HL-60 (cell line): ENCODE measurements at regions not wholly inside any gene's neighbourhood (a gene's known extent, or its start where the extent isn't known, plus 50 kb on each side); places are given as distances from the start of the nearest gene placed in this dataset.

Experiments used
- DNase-seq, 2 experiments: peaks; one replicate each; pipeline ENCODE4 v3.0.0-alpha.2; 2010 to 2020; ENCODE audit warnings: low read depth in 1 of 2, low spot score in 1 of 2
- H3K27ac ChIP-seq: fragments of 250-450 bp; sonication (Bioruptor Pico); replicated peaks from 2 replicates; pipeline ENCODE4 v1.5.1; 2020; ENCODE audit warnings: mild to moderate bottlenecking, moderate library complexity
- H3K27me3 ChIP-seq: fragments of 250-450 bp; sonication (Bioruptor Pico); 2 replicates; pipeline ENCODE4 v1.5.1; 2021; ENCODE audit warnings: mild to moderate bottlenecking, moderate library complexity; ENCODE audit not compliant: insufficient read depth, poor library complexity, severe bottlenecking
- H3K4me3 ChIP-seq: replicated peaks from 2 replicates; pipeline ENCODE4 v1.5.1; 2011; ENCODE audit warnings: mild to moderate bottlenecking, control low read depth, low read length; ENCODE audit not compliant: insufficient read depth
- CTCF ChIP-seq: IDR thresholded peaks from one replicate; pipeline ENCODE4 v1.5.1; 2011; ENCODE audit warnings: low read length, control low read depth, inconsistent platforms; ENCODE audit not compliant: insufficient read depth
- GABPA ChIP-seq: IDR thresholded peaks from 2 replicates; pipeline ENCODE4 v1.6.1; 2012; ENCODE audit warnings: low read depth
- POLR2AphosphoS5 ChIP-seq: IDR thresholded peaks from 2 replicates; pipeline ENCODE4 v1.6.1; 2012; ENCODE audit warnings: low read depth
- REST ChIP-seq: IDR thresholded peaks from 2 replicates; pipeline ENCODE4 v1.6.1; 2012; ENCODE audit warnings: low read depth; ENCODE audit not compliant: insufficient replicate concordance
- SPI1 ChIP-seq: IDR thresholded peaks from 2 replicates; pipeline ENCODE4 v1.6.1; 2012; ENCODE audit warnings: low read depth, mild to moderate bottlenecking, borderline replicate concordance

GRCh38 chr7:9781710-9782109, 1192.0 kb upstream of the PHF14 start:
- no peak overlapping the region for H3K27ac ChIP-seq
- H3K27me3 ChIP-seq: no peaks in the 10 kb centered on the region
- H3K4me3 ChIP-seq: no peak overlapping the region
- TF ChIP-seq SPI1: no peak
- TF ChIP-seq REST: no peak
- TF ChIP-seq POLR2AphosphoS5: no peak
- TF ChIP-seq GABPA: no peak
- no peak for TF ChIP-seq CTCF
- no peak for DNase-seq

- Histone ChIP-seq H3K27ac (no peak overlapping the region), H3K27me3 (no peaks in the 10 kb centered on the region), H3K4me3 (no peak overlapping the region)
- DNase-seq: no peak
- TF ChIP-seq SPI1 (no peak), REST (no peak)
These were observed 1191.4 kb upstream of the PHF14 start for GRCh38 chr7:9782275-9782674.

- no peak for TF ChIP-seq CTCF
- TF ChIP-seq POLR2AphosphoS5: no peak
- Histone ChIP-seq H3K4me3 (no peak overlapping the region), H3K27ac (no peak overlapping the region), H3K27me3 (no peaks in the 10 kb centered on the region)
- DNase-seq: no peak
These were observed 1188.5 kb upstream of the PHF14 start for GRCh38 chr7:9785211-9785610.

DNA sequence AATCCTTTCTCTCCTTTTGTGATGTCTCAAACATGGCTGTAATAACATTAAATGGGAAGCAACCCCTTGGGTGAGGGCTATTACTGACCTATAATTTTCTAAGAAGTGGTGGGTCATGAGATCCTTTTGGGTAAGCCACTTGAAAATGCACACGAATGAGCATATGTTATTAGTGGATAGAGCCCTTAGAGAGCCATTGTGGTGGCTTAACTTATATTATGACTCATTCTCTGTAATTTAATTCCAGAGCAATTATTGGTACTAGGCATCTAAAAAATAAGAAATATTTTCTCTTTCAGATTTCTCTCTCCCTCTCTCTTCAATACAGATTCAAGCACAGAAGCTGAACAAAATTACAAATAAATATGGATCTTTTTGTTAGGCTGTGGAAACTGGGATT, 1177.4 kb upstream of the PHF14 start:
- DNase-seq: no peak
- no peak for TF ChIP-seq SPI1
- no peak for TF ChIP-seq GABPA
- TF ChIP-seq POLR2AphosphoS5: no peak
- TF ChIP-seq REST: no peak
- TF ChIP-seq CTCF: no peak
- no peak overlapping the region for H3K4me3 ChIP-seq
- no peak overlapping the region for H3K27ac ChIP-seq
- H3K27me3 ChIP-seq: no peaks in the 10 kb centered on the region
